Activated naive CD8-positive, alpha-beta T cell treated with anti-CD3 and anti-CD28 coated beads for 36 hours (primary cell): ENCODE measurements at regions not wholly inside any gene's neighbourhood (a gene's known extent, or its start where the extent isn't known, plus 50 kb on each side); places are given as distances from the start of the nearest gene placed in this dataset.

ENCODE experiments used
- DNase-seq: peaks from one replicate; pipeline ENCODE4 v3.0.0; 2021
- H3K27ac Mint-ChIP-seq: one replicate; pipeline ENCODE4 v1.8.0; 2022; ENCODE audit warnings: mild to moderate bottlenecking, moderate library complexity, mixed read lengths
- H3K27me3 Mint-ChIP-seq: one replicate; pipeline ENCODE4 v1.8.0; 2022; ENCODE audit warnings: mild to moderate bottlenecking, mixed read lengths
- H3K36me3 Mint-ChIP-seq: one replicate; pipeline ENCODE4 v1.8.0; 2021; ENCODE audit warnings: mild to moderate bottlenecking, mixed read lengths
- H3K4me1 Mint-ChIP-seq: one replicate; pipeline ENCODE4 v1.8.0; 2021; ENCODE audit warnings: mixed read lengths
- H3K4me3 Mint-ChIP-seq: one replicate; pipeline ENCODE4 v1.8.0; 2022; ENCODE audit warnings: mild to moderate bottlenecking, moderate library complexity, mixed read lengths
- H3K9me3 Mint-ChIP-seq: one replicate; pipeline ENCODE4 v1.8.0; 2022; ENCODE audit warnings: mixed read lengths

GRCh38 chr1:112285746-112286145 lies 110.3 kb upstream of the CTTNBP2NL start:
- no peak overlapping the region for H3K27ac Mint-ChIP-seq
- no peaks in the 10 kb centered on the region for H3K4me1 Mint-ChIP-seq
- H3K9me3 Mint-ChIP-seq = no peaks in the 10 kb centered on the region
- no peak overlapping the region for H3K4me3 Mint-ChIP-seq
- H3K27me3 Mint-ChIP-seq = peaks cover 19% of the 10 kb centered on the region
- H3K36me3 Mint-ChIP-seq = no peaks in the 10 kb centered on the region
- DNase-seq = no peak

- Mint-ChIP-seq H3K27ac (no peak overlapping the region), H3K36me3 (no peaks in the 10 kb centered on the region), H3K4me1 (no peaks in the 10 kb centered on the region), H3K27me3 (peaks cover 3% of the 10 kb centered on the region), H3K9me3 (peaks cover 3% of the 10 kb centered on the region), H3K4me3 (no peak overlapping the region)
- no peak for DNase-seq
Observed at GRCh38 chr1:112296908-112297307, 99.1 kb upstream of the CTTNBP2NL start.

GRCh38 chr1:112297536-112297935 lies 98.5 kb upstream of the CTTNBP2NL start:
- Mint-ChIP-seq H3K36me3 (no peaks in the 10 kb centered on the region), H3K27ac (no peak overlapping the region), H3K9me3 (peaks cover 3% of the 10 kb centered on the region), H3K4me3 (no peak overlapping the region), H3K27me3 (peaks cover 3% of the 10 kb centered on the region), H3K4me1 (no peaks in the 10 kb centered on the region)
- no peak for DNase-seq

- Mint-ChIP-seq H3K27me3 (peaks cover 7% of the 10 kb centered on the region), H3K4me3 (no peak overlapping the region), H3K4me1 (no peaks in the 10 kb centered on the region), H3K9me3 (peaks cover 3% of the 10 kb centered on the region), H3K27ac (no peak overlapping the region), H3K36me3 (no peaks in the 10 kb centered on the region)
- peak; percentile 14 for DNase-seq
Observed at GRCh38 chr1:112298558-112298957, 97.5 kb upstream of the CTTNBP2NL start.

- Mint-ChIP-seq H3K27ac (no peak overlapping the region), H3K9me3 (no peaks in the 10 kb centered on the region)
- no peak for DNase-seq
Observed at GRCh38 chr1:112304126-112304525, 91.9 kb upstream of the CTTNBP2NL start.

GRCh38 chr1:112304612-112305011 lies 91.4 kb upstream of the CTTNBP2NL start:
- Mint-ChIP-seq H3K36me3 (no peaks in the 10 kb centered on the region), H3K9me3 (no peaks in the 10 kb centered on the region), H3K27me3 (peaks cover 14% of the 10 kb centered on the region), H3K4me1 (no peaks in the 10 kb centered on the region), H3K27ac (no peak overlapping the region), H3K4me3 (no peak overlapping the region)
- DNase-seq = no peak

More at GRCh38 chr1:112304126-112304525, 91.9 kb upstream of the CTTNBP2NL start:
- Mint-ChIP-seq H3K4me1 (no peaks in the 10 kb centered on the region), H3K36me3 (no peaks in the 10 kb centered on the region), H3K4me3 (no peak overlapping the region), H3K27me3 (peaks cover 14% of the 10 kb centered on the region)

GRCh38 chr1:112307930-112308591 lies 88.0 kb upstream of the CTTNBP2NL start:
- no peaks in the 10 kb centered on the region for H3K9me3 Mint-ChIP-seq

GRCh38 chr1:112308716-112309115 lies 87.3 kb upstream of the CTTNBP2NL start:
- no peaks in the 10 kb centered on the region for H3K4me1 Mint-ChIP-seq
- no peaks in the 10 kb centered on the region for H3K9me3 Mint-ChIP-seq

More at GRCh38 chr1:112307930-112308591, 88.0 kb upstream of the CTTNBP2NL start:
- Mint-ChIP-seq H3K27me3 (peaks cover 24% of the 10 kb centered on the region), H3K36me3 (no peaks in the 10 kb centered on the region), H3K4me1 (no peaks in the 10 kb centered on the region), H3K27ac (no peak overlapping the region), H3K4me3 (no peak overlapping the region)
- no peak for DNase-seq

GRCh38 chr1:112309499-112309898 lies 86.5 kb upstream of the CTTNBP2NL start:
- no peaks in the 10 kb centered on the region for H3K36me3 Mint-ChIP-seq
- H3K27me3 Mint-ChIP-seq = peaks cover 24% of the 10 kb centered on the region
- H3K27ac Mint-ChIP-seq = no peak overlapping the region
- no peak overlapping the region for H3K4me3 Mint-ChIP-seq
- DNase-seq = no peak
- no peaks in the 10 kb centered on the region for H3K9me3 Mint-ChIP-seq
- no peaks in the 10 kb centered on the region for H3K4me1 Mint-ChIP-seq

More at GRCh38 chr1:112308716-112309115, 87.3 kb upstream of the CTTNBP2NL start:
- peaks cover 24% of the 10 kb centered on the region for H3K27me3 Mint-ChIP-seq
- no peak overlapping the region for H3K4me3 Mint-ChIP-seq
- DNase-seq = no peak
- no peak overlapping the region for H3K27ac Mint-ChIP-seq
- H3K36me3 Mint-ChIP-seq = no peaks in the 10 kb centered on the region

GRCh38 chr1:112312315-112312714 lies 83.7 kb upstream of the CTTNBP2NL start:
- no peak for DNase-seq
- Mint-ChIP-seq H3K27ac (no peak overlapping the region), H3K9me3 (no peaks in the 10 kb centered on the region), H3K4me3 (no peak overlapping the region), H3K4me1 (no peaks in the 10 kb centered on the region), H3K36me3 (no peaks in the 10 kb centered on the region), H3K27me3 (peaks cover 14% of the 10 kb centered on the region)

- Mint-ChIP-seq H3K9me3 (no peaks in the 10 kb centered on the region), H3K4me1 (no peaks in the 10 kb centered on the region), H3K27me3 (peaks cover 14% of the 10 kb centered on the region), H3K36me3 (no peaks in the 10 kb centered on the region), H3K4me3 (no peak overlapping the region), H3K27ac (no peak overlapping the region)
- no peak for DNase-seq
Observed at GRCh38 chr1:112312879-112313278, 83.1 kb upstream of the CTTNBP2NL start.

GRCh38 chr1:112316254-112316913 lies 79.6 kb upstream of the CTTNBP2NL start:
- peaks cover 10% of the 10 kb centered on the region for H3K27me3 Mint-ChIP-seq
- no peaks in the 10 kb centered on the region for H3K36me3 Mint-ChIP-seq
- H3K4me1 Mint-ChIP-seq = peaks cover 3% of the 10 kb centered on the region
- no peak for DNase-seq
- H3K9me3 Mint-ChIP-seq = no peaks in the 10 kb centered on the region
- H3K4me3 Mint-ChIP-seq = no peak overlapping the region
- no peak overlapping the region for H3K27ac Mint-ChIP-seq

- Mint-ChIP-seq H3K4me3 (no peak overlapping the region), H3K36me3 (no peaks in the 10 kb centered on the region), H3K4me1 (peaks cover 3% of the 10 kb centered on the region), H3K9me3 (no peaks in the 10 kb centered on the region), H3K27ac (no peak overlapping the region), H3K27me3 (peaks cover 5% of the 10 kb centered on the region)
- no peak for DNase-seq
Observed at GRCh38 chr1:112317140-112317539, 78.9 kb upstream of the CTTNBP2NL start.

GRCh38 chr1:112317611-112318062 lies 78.4 kb upstream of the CTTNBP2NL start:
- peaks cover 3% of the 10 kb centered on the region for H3K4me1 Mint-ChIP-seq
- H3K36me3 Mint-ChIP-seq = no peaks in the 10 kb centered on the region
- no peak for DNase-seq

GRCh38 chr1:112318263-112318662 lies 77.8 kb upstream of the CTTNBP2NL start:
- no peak overlapping the region for H3K27ac Mint-ChIP-seq
- H3K9me3 Mint-ChIP-seq = no peaks in the 10 kb centered on the region
- H3K27me3 Mint-ChIP-seq = peaks cover 5% of the 10 kb centered on the region
- peaks cover 3% of the 10 kb centered on the region for H3K4me1 Mint-ChIP-seq
- no peak for DNase-seq
- no peaks in the 10 kb centered on the region for H3K36me3 Mint-ChIP-seq
- H3K4me3 Mint-ChIP-seq = no peak overlapping the region

More at GRCh38 chr1:112317611-112318062, 78.4 kb upstream of the CTTNBP2NL start:
- Mint-ChIP-seq H3K27ac (no peak overlapping the region), H3K9me3 (no peaks in the 10 kb centered on the region), H3K27me3 (peaks cover 5% of the 10 kb centered on the region), H3K4me3 (no peak overlapping the region)
